ENCODE measurements at regions not wholly inside any gene's neighbourhood (a gene's known extent, or its start where the extent isn't known, plus 50 kb on each side); places are given as distances from the start of the nearest gene placed in this dataset.

DNA sequence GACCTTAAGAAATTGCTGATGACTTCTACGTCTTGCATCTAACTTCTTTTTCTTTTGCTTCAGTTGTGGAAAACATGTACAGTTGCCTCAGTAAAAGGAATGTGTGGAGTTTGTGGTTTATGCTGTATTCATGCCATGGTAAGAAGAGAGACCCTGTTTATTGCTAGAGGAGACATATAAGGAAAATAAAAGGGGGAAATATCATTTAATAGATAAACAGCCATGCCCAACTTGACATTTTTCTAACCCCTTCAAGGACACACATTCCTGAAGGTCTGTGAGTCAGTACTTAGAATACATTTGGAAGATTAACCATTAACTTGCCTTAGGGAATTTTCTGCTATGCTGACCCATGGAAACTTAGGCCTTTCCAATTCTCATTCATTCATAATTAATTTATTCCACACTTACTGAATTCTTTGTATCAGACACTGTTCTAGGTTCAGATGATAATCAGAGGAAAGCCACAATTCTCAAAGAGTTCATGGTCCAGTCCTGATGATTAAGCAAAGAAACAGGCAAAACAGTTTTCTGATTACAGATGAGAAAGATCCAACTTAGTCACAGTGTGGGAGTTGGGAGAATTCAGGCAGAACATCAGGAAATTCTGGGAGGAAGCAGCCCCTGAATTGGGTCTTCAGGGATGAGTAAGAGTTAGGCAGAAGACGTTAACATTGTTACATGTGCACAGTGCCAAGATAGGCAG lies 329.8 kb upstream of the RASGRP1 start:
- DNase-seq: no peak

DNA sequence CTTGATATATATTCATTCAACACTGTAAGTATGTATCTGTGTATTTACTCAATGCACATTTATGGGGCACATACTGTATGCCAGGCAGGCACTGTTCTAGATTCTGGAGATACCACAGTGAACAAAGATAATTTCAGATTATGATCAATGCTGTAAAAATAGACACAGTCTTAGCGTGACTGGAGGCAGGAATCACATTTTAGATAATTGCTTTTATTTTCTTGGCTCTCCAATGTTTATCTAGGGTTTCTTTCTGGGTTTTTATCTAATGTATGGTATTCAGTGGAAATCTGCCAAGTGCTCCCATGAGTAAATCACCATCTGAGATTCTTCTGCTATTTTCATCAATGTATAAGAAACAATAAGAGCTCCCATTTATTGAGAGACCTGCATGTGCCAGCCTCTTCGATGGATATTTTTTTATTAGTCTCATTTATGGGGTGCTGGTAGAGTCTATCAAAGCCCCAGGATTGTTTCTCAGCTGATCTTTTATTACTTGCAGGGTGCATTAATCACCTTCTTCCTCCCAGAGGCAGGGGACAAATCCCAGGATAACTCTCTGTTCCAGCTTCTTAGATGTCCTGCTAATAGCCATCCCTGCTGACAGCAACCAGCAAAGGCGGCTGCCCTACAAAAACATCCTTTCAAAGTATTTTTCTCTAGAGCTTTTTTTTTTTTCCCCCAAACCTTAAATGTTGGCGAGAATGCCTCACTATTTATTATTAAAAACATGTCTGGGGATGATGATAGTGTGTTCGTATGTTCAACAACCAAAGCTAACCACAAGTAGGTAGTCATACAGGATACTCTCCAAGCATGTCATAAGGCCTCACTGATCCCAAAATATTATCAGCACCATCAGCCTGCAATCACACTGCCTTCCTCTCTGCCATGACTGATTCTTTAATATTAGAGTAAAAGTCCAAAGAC lies 331.0 kb upstream of the RASGRP1 start:
- DNase-seq: no peak

DNA sequence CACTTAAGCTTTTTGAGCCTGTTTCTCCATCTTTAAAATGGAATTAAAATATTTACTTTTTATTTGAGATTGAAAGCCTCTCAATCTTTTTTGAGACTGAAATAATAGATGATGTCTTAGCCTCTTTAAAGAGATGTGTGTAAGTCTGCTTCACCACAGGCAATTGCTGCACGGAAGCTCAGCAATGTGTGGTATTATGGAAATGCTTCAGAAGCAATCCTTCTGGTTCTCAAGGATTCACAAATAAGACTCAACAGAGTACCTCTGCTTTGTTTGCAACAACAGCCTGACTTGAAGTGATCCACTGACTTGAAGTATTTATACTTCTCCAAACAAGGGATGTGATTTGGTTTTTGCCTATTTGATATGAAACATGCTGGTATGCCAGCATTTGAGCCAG lies 332.0 kb upstream of the RASGRP1 start:
- DNase-seq: no peak

DNA sequence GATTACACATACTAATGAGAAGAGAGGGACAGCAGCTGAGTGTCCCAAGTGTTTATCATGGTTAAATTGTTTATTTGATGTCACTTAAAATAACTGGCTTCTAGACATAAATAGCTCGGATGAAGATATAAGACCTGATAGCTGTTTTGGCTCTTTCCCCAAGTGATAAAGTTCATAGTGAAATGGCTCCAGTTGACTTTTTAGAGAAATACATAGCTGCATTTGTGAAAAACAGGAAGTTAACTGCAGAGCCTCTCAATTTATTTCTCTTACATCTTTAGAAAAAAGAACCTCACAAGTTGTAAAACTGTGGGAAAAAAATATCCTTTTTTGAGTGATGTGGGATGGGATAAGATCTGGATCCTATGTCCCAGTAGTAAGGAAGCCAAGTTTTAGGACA lies 332.9 kb upstream of the RASGRP1 start:
- no peak for DNase-seq

DNA sequence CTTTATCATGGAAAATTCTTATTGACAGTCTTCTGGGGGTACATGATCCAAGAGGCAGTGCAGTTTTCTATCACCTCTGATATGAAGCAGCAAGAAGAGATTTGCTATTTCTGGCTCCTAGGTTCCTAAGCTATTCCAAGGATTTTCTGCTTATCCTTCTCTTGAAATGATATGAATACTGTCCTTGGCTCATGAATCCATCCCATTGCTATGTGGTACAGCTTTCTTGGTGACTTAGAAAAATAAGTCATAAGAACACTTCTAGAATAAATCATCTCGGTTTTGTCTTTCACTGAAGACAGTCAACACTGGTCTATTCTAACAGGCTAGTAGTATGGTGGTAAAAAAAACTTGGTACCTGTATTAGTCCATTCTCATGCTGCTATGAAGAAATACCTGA lies 333.6 kb upstream of the RASGRP1 start:
- no peak for DNase-seq

DNA sequence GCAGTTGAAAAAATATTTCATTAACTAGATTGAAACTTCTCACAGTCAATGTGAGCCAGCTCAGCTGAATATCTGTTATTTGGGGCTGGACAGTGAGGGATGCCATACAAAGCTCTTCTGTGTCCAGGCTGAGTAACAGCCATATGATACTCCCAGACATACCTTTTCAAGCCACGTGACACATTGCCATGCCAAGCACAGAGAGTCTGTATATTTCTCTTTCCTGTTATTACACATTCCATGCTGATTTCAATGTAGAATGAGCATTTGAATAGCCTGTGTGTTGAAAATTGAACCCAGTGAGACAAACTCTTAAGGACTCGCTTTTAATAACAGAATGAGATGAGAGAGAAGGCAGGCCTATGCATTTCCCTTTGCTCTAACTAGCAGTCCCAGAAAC lies 334.7 kb upstream of the RASGRP1 start:
- no peak for DNase-seq

DNA sequence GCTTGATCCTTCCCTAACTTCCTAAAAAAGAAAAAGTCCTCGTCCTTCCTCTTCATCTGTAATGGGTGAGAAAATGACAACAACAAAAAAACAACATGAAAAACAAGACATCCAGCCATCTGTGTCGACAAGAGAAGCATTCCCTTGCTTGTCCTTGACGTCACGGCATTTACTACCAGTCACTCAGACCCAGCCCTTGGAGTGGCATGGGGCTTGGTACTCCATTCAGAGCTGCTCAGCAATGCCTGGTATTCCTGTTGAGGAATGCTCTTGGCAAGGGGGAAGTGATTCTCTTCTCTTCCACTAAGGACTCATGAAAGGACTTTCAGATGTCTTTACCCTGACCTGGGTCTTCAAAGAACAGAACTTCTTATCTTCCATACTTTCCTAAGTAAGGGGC lies 339.7 kb upstream of the RASGRP1 start:
- DNase-seq: no peak

DNA sequence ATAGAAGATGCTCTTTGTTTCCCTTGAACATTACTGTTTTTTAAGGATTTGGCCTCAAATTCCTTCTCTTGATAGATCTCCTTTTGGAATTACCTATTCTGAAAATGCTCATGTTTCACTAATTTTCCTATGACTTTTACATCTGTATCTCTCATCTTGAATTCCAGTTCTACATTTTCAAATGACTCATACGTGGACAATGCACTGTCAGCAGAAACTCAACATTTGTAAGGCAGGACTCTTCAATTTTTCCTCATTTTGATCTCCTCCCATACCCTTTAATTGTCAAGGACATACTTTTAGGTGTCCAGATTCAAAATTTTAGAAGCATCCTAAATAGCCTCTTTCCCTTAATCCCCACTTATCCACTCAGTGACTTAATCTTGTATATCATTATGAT lies 341.0 kb upstream of the RASGRP1 start:
- DNase-seq: no peak

DNA sequence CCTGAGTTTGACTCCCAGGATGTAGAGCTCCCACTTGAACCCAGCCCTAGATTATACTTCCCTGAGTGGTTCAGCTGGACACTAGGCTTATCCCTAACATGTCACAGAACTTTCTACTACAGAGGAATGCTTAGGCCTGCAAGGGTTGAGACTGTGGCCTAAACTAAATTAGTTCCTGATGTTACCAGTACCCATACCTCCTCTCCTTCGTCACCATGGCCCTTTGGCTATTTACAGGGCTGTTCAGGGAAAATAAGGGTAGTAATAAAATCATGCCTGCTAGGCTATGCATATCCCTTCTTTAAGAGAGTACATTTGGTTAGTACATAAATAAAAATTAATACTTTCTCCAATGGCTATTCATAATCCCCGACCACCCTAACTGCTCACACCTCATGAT lies 356.4 kb upstream of the RASGRP1 start:
- no peak for DNase-seq

DNA sequence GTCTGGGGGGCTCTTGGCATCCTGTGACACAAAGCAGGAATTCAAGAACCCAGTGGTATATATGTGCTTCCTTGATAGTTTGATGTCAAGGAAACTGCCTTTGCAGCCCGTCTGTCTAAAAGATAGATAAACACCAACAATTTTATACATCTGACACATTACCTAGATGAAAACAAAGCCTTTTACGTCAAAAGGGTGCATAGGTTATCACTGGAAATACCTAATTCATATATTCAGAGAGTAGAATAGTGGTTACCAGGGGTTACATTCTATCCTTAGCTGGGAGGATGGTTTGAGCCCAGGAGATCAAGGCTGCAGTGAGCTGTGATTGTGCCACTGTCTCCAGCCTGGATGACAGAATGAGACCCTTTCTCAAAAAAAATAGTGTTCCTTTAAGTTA lies 356.9 kb upstream of the RASGRP1 start:
- DNase-seq: no peak

DNA sequence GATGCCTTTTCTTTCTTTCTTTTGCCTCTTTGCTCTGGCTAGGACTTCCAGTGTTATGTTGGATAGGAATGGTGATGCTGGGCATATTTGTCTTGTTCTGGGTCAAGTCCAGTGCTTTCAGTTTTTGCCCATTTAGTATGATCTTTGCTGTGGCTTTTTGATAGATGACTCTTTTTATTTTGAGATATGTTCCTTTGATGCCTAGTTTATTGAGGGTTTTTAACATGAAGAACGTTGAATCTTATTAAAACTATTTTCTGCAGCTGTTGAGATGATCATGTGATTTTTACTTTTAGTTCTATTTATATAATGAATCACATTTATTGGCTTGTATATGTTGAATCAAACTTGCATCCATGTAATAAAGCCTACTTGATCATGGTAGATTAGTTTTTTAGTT lies 363.8 kb upstream of the RASGRP1 start:
- DNase-seq: no peak

DNA sequence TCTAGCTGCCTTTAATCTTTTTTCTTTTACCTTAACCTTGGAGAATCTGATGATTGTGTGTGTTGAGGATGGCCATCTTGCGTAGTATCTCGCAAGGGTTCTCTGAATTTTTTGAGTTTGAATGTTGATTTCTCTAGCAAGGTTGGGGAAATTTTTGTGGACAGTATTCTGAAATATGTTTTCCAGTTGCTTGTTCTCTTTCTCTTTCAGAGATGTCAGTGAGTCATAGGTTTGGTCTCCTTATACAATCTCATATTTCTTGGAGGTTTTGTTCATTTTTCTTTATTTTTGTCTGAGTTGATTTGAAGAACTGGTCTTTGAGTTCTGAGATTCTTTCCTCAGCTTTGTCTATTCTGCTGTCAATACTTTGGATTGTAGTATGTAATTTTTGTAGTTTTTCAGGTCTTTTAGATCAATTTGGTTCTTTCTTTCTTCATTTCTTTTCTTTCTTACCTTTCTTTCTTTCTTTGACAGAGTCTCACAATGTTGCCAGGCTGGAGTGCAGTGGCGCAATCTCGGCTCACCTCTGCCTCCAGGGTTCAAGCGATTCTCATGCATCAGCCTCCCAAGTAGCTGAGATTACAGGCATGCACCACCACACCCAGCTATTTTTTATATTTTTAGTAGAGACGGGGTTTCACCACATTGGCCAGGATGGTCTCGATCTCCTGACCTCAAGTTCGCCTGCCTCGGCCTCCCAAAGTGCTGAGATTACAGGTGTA lies 366.4 kb upstream of the RASGRP1 start:
- no peak for DNase-seq

DNA sequence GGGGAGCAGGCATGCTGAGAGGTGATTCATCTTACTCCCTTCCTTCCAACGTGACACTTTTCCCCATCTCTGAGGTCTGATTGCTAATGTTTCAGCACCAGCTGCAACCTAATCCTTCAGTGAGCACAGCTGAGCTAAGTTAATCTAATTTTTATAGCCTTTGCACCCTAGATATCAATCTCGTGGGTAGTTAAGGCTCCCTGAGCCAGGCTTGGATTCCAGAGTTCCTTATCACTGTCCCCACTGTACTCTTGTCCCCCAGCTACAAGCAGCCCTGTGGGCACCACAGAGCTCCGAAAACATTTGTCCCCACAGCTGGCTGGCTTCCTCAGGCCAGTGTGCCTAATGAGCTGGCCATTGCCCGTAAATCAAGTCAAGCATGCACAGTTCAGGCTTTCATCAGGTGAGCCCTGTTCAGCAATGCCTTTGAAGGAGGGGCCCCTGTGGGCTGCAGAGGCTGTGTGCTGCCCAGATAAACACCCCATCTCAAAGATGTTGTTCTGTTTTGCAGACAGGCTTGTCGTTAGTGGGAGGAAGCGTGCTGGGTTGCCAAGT lies 376.9 kb upstream of the RASGRP1 start:
- no peak for DNase-seq

DNA sequence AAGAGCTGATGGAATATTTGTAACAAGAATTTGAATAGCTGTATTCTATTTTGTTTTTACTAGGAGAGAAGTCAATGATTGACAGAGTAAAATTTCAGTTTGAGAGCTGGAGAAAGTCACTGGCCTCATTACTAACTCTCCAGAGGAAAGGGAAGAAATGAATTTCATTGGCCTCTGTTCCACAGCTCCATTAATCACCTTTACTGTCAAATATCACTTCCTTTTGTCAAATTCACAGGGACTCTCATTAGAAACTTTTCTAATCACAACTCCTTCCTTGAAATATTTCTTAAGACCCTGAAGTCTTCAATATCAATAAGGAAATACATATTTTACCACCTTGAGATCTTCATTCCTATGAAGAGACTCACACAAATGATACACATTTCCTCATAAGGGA lies 379.9 kb upstream of the RASGRP1 start:
- no peak for DNase-seq

DNA sequence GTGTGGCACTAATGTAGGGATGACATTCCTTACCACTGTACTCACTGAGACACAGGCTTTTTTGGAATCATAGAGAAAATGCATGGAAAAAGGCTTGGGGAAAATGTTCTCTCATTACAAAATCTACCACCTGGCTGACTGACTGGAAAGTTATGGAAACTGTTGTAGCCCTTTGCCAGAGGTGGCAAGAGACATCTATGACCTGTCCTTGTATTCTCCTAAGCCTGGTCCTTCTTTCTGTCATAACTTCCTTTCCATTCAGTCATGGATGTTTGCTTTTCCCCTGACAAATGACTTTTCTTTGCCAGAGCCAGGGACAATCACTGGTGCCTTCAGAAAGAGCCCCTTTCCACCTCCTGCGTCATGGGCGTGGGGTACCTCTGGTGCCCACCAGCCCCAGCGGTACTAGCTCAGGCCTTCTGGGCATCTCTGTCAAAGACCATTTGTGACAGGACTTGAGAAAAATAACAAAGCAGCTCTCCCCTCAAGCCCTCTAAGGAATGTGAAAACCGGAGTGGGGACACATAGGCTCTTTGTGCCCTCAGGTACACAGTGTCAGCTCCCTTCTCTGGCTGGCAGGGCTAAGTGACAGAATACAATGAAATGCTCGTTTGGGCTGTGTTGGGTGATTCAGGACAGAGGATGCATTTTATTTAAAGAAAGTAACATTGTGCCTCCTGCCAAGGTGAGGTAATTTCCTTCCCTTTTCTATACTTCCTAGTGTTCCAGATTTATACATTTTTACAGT lies 381.1 kb upstream of the RASGRP1 start:
- DNase-seq: no peak

DNA sequence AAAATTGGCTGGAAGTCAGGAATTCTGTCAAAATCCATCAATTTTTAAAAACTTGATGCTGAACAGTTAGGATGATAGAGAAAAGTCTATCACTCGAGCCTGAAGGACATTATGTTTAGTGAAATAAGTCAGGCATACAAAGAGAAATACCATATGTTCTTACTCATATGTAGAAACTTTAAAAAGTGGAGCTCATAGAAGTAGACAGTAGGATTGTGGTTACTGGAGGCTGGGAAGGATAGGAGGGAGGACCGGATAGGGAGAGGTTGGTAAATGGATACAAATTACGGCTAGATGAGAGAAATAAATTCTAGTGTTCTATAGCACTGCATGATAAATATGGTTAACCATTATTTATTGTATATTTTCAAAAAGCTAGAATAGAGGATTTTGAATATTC lies 389.5 kb upstream of the RASGRP1 start:
- no peak for DNase-seq

DNA sequence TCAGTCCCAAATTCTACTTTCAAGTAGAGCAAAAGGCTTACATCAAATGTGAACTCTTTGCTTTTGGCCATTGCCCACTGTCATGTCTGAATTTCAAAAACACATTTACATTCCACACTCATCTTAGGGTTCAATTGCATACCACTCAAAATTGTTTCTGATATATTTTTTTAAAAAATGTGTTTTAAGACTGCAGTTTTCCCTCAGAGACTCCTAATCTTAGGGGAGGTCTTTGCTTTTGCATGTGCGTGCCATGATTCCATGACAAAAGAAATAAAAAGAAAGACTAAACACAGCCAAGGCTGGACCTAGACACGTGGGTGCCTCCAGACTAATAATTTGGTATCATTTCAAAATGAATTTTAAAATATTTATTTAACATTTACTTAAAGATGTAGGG lies 396.8 kb upstream of the RASGRP1 start:
- DNase-seq: no peak

DNA sequence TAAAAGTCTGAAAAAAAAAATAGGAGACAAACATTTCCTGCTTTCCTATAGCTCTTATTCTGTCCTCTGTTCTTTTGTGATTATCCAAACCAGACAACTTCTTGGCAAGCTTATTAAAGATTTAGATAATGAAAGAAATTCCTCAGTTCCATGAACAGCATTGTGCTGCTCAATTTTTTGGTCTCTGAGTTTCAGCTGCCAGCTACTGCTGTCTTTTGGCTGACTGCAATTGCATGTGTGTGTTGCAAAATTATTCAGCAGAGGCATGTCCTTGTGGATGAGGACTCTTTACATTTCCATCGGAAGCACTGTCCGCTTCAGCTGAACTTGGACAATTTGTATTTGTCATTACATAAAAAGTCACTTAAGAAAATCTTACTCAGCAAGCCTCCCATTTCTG lies 397.3 kb upstream of the RASGRP1 start:
- DNase-seq: no peak

DNA sequence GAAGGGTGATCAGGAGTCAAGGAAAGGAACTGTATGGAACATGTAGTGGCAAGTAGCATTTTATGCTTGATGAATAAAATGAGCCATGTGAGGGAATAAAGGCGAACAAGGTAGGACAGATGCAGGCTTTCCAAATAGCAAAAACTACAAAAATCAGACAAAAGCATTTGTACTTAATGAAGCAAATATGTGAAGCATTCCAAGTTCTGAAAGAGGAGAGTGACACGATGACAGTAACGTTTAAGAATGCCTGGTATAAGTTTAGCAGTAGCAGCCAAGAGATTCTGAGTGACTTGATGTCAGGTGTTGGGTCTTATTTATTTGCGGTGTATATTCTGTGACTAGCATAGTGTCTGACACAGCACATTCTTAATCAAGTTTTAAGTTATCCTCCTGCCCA lies 408.2 kb upstream of the RASGRP1 start:
- DNase-seq: no peak

DNA sequence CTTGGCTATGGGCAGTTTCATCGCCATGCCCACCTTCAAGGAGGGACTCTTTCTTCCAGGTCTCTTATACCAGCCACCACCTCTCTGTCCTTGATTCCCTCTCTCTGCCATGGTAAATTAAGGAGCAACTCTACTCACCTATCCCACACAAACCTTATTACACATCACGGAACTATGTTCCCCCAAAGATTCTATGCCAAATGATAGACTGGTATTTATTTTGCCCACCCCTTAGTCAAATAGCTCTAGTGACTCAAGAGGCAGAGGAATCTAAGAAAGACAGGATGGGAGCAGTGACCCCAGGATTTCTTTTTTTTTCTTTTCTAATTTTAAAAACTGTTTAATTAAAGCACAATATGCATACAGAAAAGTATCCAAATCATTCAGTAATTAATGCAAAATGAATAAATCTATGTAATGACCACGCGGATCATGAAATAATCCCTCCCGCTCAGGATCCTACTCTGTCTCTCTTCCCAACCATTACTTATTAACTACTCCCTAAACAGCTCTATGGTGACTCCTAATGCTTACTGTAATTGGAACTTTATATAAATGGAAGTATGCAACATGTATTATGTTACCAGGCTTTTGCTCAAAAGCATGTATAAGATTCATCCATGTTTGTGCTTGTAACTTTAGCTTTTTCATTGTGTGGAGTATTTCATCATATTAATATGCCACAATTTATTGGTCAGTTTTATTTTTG lies 410.8 kb upstream of the RASGRP1 start:
- no peak for DNase-seq

DNA sequence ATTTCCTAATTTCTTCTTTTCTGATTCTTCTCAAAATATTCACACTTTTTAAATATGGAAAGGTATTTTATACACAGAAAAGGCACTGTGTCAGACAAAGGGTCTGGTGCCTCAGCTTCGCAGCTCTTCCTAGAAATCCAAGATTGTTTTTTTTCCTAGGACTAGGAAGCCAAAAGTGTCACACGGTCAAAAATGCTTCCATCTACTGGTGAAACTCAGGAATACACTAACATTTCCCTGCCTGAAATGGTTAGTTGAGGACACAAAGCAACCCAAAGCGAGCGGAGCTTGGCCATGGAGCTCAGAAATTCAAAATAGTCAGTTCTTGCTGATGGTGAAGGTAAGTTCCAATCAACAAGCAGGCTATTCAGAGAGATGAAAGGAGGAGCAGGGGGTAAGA lies 426.5 kb upstream of the RASGRP1 start:
- no peak for DNase-seq

DNA sequence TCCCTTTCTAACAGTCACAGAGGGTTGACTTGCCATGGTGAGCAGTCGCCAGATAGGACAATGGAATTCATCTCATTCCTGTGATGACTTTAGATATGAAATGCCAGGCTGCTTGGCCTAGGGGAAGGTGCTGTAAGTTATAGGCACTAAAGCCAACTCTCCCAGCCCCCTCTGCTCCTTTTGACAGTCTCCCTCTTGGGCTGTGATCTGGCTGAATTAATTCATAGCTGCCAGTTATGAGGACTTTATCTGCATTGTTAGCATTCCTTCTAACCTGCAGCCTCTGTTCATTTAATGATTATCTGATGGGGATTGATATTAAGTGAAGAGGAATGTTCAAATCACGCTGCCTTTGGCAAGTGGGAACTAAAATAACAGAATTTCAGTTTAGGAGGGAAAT lies 427.1 kb upstream of the RASGRP1 start:
- DNase-seq: no peak
